ENCODE measurements at regions not wholly inside any gene's neighbourhood (a gene's known extent, or its start where the extent isn't known, plus 50 kb on each side); places are given as distances from the start of the nearest gene placed in this dataset.
"Not testable (repeated sequence)": the region's sequence is repeated elsewhere in the genome, so short reads cannot be mapped to it uniquely, and the experiment has no call there.

DNA sequence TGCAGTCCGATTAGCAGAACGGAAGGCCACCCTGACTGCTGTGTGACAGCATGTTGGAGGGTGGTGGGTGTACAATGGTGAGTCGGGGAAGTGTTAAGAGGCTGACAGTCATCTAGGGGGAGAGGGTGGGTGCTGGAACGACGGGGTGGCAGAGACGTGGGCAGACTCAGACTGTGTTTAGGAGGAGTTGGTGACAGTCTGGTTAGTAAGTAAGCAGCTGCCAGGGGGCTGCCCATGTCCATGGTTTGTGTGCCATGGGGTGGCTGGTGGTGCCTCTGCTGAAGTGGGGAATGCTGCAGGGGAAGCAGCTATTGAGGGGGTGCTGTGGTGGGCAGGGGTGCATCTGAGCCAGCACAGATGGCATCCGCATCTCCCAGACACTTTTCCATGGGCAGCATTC lies 51.3 kb upstream of the BOD1 start:
- DNase-seq (ENCODE audit: low read depth in 2 of 2): no peak

DNA sequence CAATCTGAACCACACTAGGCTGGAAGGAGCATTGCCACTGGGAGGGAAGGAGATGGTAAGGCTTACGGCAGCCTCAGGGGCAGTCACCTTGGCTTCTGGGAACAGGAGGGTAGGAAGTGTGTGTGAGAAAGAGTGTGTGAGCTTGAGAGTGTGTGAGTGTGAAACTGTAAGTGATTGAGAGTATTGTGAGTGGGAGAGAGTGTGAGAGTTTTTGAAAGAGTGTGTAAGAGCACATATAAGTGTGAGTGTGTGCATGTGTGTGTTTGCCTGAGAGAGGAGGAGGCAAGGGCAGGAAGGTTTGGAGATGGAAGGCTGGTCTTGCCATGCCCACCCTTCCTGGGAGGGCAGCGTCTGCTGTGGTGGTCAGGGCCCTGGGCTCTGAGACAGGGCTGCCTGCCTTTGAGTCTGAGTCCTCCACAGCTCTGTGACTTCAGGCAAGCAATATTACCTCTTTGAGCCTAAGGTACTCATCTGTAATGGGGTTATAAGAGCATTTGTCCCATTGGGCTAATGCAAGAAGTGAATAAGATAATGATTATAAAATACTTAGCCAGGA lies 51.9 kb upstream of the BOD1 start:
- DNase-seq (ENCODE audit: low read depth in 2 of 2): no peak

DNA sequence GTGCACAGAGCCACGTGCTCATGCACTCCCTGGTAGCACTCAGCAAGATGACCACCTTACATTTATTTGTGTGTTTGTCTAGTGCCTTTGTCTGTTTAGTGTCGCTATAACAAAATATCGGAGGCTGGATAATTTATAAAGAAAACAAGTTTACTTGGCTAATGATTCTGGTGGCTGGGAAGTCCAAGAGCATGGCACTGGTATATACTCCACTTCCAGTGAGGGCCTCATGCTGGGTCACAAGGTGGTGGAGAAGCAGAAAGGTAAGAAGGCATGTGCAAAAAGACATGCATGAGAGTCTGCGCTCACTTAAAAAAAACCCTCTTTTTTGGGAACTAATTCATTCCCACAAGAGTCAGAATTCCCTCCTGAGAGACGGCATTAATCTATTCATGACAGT lies 52.5 kb upstream of the BOD1 start:
- DNase-seq (ENCODE audit: low read depth in 2 of 2): no peak

DNA sequence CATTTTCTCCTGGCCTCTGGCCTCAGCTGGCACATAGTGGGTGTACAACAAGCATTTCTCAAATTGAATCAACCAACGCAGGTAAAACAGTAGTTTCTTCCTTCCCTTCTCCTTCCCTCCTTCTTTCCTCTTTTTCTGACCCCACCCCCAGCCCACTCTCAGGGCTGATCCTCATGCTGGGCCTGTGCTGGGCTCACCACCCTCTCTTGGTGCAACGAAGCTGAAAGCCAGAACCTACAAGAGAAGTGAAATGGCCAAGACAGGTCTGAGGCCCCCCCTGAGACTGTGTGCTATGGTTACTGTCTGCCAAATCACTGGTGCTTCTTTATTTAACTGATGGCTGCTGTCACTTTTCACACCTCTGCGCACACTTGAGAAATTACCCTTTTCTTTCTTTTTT lies 53.0 kb upstream of the BOD1 start:
- no peak for DNase-seq (ENCODE audit: low read depth in 2 of 2)

DNA sequence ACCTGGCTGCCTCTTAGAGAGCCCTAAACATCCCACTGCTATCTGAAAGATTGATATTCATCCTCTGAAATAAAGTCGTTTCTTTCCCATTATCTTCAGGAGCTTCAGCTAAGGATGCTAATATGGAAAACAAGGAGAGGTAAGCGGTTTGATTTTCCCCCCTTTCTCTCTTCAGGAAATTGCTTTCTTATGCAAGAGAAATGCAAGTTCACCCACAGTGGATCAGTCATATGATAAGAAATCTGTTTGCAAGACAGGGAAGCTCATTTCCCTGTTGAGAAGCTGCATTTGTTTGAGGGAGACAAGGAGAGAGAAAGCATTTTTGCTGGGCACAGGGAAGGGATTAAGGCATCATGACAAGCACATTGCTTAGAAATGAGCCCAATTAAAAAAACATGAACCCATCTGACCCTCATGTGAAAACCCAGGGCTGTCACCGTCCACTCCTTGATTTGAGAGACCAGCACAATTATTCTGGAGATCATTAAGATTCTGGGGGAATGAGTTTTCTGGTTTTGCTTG lies 53.7 kb upstream of the BOD1 start:
- peak in 1 of 2 donors; percentile 8 for DNase-seq (ENCODE audit: low read depth in 2 of 2)

DNA sequence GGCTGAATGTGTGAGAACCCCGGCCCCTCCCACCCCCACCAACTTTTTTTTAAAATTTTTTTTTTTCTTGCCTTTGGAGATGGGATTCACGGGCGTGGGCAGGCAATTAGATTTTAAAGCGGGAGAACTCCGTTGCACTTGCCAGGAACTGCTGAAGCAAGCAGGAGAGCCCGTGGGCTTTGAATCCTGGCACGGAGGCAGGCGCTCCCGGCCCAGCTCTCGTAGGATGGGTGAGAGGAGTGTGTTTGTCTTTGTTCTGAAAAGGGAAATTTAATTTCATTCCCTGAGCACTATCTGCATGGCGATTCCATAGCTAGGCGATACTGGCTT lies 54.3 kb upstream of the BOD1 start:
- no peak for DNase-seq (ENCODE audit: low read depth in 2 of 2)

DNA sequence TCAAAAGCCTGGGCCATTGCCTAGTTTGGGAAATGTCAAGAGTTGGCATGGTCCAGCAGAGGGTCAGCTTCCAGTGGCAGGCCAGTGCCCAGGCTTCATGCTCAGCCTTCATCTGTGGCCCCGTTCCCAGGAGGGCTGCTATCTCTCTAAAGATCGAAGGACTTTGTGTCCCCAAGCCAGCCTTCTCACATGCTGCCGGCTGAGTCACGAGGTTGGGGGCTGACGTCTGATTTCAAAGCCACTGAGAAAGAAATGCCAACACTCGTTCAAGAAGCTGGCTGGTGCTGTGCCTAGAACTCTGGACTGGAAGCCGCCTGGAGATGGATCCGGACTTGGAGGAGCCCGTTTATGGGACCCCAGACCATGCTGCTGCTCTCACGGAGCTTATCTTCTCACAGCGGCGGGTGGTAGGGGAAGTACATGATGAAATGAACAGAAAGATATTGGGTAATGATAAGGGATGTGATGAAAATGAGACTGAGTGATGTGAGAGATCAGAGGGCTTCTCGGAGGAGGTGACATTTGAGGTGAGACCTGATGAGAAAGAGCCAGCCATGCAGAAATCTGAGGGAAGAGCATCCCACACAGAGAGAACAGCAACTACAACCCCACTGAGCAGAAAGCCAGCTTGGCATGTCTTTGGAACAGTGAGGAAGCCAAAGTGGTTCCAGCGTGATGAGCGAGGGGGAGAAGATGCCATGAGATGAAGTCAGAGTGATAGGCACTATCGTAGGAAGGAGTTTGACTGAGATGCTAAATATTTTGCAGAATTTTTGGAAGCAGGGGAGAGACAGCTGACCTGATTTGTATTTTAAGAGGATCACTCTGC lies 54.9 kb upstream of the BOD1 start:
- no peak for DNase-seq (ENCODE audit: low read depth in 2 of 2)

DNA sequence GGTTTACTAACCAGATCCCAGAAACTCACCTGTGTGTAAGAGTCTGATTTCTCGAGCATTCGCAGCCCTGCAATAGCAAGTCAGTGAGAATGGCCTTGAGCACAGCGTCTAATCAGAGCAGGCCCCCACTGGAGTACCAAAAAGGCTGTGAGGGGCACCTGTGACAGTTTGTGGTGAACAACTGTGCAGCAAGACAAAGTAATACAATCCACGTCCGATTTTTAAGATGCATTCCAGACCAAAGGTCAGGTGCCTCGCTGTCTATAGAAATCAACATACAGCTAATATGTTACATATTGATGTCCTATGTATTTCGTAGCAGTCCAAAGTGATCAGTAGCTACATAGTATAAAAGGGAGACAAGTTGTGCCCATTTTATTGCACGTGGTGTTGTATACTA lies 55.7 kb upstream of the BOD1 start:
- DNase-seq (ENCODE audit: low read depth in 2 of 2): no peak

DNA sequence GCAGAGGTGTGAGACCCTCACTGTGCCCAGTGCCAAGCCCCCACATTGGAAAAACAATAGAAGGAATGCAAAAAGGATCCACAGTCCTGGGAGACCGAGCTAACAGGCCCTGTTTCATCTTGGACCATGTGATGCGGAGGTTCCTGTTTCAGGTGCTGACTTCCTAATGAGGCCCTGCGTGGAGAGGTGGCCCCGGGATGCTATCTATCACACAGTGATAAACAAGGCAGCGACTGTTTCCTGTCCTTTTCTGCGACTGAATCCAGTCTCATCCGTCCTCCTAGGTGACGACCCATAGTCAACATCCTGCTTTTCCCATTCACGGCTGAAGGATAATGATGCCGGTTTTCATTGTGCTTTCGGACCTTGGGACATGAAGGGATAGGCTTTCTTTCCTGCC lies 56.4 kb upstream of the BOD1 start:
- DNase-seq (ENCODE audit: low read depth in 2 of 2): no peak

DNA sequence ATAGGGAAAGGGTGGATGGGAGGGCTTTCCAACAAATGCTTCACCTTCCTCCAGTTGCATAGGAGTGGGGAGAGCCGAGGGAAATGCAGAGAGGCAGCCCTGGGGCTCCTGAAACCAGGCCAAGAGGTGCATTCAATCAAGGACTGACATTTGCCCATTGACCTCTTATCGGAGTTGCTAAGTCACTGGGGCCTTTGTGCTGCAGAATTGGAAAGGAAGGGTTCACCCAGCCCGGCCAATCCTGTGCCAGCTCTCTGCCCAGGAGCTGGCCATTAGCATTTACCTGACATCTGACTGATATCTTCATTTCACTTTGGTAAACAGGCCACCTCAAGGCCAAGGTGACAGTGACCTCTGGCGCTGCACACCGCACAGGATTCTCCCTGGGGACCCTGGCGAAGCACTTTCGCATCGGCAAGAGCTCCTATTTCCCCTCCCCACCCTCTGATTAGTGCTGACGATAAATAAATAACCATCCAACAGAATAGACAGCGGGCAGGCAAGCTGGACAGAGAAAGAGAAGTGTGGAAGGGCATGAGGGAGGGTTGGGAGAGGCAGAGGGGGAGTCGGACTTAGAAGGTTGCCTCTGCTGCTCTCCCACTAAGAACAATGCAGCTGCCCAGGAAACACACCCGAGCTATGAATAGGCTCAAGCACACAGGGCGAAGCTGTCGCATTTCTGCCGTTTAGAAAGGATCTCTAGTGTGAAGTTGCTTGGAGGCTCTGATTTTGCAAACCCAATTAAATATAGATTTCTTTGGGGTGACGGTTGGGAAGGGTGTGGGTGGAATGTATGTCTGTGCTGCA lies 57.0 kb upstream of the BOD1 start:
- no peak for DNase-seq (ENCODE audit: low read depth in 2 of 2)

DNA sequence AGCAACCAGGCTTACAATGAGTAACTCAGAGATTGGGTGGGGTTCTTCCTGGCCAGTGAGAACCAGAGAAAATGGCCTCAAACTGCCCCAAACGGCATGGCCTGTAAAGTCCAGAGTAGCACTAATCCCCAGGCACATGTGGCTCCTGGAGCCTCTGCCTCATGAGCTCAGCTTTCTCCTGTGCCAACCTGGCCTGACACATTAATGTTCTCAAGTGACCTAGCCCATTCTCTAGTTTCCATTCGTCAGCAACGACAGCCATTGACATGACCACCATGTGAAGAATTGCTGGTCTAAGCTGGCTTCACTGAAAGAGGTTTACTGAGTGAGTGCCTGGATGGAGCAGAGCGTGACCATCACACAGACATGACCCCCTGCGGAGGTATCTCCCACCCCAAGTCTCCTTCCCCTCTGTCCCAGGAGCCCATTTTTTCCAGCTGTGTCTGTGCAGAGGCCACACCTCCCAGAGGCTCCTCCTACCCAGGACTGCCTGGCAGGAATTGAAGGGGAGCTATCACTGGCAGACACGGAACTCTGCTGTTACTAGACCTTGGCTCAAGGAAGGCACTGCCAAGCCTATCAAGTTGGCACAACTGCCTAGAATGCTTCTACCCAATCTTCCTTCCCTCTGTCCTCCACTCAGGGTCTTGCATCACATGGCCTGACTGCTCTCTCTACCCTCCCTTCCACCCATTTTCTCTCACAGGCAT lies 59.0 kb upstream of the BOD1 start:
- no peak for DNase-seq (ENCODE audit: low read depth in 2 of 2)

DNA sequence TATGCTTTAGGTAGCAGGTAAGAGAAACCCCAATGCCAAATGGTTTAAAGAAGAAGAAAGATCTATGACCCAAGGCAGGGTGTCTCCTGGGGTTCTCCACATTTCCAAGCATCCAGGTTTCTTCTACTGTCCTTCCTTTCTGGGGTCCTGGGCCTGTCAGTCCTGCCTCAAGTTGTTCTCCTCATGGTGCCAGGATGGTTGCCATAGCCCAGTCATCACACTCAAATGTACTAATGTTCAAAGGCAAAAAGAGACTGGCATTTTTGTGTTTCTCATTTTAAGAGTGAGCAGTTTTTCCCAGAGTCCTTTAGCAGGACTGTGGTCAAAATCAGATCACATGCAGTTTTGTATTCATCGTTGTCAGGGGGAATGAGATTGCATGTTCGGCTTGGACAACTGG lies 59.9 kb upstream of the BOD1 start:
- no peak for DNase-seq (ENCODE audit: low read depth in 2 of 2)

DNA sequence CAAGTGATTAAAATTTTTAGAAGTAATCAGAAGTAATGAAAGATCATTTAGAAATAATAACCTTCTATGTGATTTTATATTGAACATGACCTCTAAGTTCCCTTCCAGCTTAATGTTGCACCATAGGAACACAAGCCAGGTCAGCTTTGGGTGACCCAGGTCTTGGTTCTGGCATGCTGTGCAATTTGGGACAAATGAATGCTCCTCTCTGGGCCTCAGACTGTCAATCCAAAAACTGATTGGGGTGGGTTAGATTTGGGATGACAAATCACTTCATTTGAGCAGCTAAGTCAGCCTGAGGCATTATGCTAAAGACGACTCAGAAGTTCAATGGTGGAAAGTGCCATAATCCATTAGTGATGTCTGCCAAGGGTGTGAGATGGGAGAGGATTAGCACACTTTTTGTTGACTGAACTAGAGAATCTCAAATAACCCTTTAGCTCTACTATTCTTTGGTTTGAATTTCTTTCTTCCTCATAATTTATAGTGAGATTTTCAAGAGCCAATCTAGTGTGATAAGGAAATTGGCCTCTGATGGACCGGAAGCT lies 60.7 kb upstream of the BOD1 start:
- DNase-seq (ENCODE audit: low read depth in 2 of 2): no peak

DNA sequence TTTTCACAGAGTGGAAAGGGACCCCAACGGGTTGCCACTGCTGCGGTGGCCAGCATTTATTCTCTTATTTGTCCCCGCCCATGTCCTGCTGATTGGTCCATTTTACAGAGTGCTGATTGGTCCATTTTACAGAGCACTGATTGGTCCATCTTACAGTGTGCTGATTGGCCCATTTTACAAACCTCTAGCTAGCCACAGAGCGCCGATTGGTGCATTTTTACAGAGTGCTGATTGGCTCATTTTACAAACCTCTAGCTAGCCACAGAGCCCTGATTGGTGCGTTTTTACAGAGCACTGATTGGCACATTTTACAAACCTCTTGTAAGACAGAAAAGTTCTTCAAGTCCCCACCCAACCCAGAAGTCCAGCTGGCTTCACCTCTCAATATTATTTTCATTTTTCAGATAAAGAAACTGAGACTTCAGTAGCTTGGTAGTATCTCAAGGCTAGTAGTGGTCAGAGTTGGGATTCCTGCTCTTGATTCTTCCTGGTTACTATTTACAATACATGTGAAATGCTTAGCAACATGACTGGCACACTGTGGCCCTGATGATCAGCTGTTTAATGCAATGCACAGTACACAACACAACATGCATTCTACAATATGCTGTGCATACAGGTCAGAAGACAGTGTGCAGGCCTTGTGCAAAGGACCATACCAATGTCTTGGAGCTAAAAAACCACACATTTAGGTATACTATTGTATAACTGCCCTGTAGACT lies 63.6 kb upstream of the BOD1 start:
- DNase-seq (ENCODE audit: low read depth in 2 of 2): no peak

DNA sequence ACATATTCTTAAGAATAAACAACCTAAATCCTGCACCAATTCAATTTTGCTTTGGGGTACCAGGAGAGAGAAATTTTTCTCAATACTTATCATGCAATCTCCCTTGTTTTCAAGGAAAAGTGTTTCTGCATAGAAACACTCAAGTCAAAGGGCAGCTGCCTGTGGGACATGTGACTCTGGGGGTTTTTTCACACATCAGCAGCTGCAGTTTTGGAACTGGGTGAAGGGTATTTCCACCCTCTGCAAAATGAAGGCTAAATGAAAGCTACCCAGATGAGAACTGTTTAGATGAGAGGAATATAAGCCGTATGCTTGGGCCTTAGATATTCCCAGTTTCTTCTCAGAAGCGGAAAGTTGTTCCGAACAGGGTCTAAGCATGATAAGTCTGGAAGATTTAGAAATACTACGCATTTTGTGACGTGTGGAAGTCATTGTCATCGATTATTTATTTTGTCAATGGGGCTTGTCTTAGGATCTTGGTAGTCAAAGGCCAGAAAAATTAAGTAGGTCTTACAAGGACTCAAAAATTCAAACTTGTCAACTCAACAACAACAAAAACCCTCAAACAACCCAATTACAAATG lies 64.3 kb upstream of the BOD1 start:
- no peak for DNase-seq (ENCODE audit: low read depth in 2 of 2)

DNA sequence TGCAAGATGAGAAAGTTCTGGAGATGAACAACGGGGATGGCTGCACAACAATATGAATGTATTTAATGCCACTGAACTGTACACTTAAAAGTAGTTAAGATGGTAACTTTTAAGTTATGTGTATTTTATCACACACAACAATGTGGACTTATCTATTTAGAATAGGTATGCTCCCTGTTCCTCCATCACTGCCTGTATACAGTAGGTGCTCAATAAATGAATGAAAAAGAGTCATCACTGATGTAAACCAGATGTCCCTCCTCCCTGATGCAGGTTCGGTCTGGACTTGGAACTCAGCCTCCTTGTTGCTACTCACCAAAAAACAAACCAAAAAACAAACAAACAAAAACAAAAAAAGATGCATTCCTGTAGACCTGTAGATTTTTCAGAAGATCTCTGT lies 65.9 kb upstream of the BOD1 start:
- no peak for DNase-seq (ENCODE audit: low read depth in 2 of 2)

DNA sequence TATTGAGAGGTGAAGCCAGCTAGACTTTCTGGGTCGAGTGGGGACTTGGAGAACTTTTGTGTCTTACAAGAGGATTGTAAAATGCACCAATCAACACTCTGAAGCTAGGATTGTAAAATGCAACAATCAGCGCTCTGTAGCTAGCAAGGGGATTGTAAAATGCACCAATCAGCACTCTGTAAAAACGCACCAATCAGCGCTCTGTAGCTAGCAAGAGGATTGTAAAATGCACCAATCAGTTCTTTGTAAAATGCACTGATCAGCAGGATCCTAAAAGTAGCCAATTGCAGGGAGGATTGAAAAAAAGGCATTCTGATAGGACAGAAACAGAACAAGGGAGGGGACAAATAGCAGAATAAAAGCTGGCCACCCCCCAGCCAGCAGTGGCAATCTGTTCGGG lies 68.1 kb upstream of the BOD1 start:
- DNase-seq (ENCODE audit: low read depth in 2 of 2): not testable (repeated sequence)

DNA sequence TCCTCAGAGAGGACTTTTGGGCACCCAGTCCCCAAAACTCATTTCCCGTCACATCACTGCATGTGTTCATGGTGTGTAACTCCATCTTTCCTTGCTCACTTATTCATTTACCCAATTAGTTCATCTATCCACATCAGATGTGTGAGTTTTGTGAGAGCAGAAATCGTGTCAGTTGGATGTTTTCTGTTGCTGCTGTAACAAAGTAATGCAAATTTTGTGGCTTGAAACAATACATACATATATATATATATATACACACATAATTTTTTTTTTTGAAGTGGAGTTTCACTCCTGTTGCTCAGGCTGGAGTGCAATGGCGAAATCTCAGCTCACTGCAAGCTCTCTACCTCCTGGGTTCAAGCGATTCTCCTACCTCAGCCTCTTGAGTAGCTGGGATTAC lies 70.5 kb upstream of the BOD1 start:
- no peak for DNase-seq (ENCODE audit: low read depth in 2 of 2)

DNA sequence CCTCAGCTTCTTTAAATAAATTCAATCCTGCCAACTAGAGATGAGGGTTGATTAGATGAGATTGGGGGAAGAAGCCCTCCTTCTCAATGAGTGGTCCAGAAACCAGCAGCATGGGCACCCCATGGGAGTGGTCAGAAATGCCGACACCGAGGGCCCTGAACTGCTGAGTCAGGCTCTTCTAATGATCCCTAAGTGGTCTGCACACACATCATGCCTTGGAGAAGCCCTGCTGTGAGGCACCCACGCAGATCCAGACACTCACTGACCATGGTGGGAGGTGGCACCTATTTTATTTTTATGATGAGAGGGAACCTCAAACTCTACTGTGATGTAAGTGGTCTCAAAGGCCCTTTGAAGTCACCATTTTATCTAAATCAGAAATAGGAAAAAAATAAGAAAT lies 72.3 kb upstream of the BOD1 start:
- DNase-seq (ENCODE audit: low read depth in 2 of 2): no peak

DNA sequence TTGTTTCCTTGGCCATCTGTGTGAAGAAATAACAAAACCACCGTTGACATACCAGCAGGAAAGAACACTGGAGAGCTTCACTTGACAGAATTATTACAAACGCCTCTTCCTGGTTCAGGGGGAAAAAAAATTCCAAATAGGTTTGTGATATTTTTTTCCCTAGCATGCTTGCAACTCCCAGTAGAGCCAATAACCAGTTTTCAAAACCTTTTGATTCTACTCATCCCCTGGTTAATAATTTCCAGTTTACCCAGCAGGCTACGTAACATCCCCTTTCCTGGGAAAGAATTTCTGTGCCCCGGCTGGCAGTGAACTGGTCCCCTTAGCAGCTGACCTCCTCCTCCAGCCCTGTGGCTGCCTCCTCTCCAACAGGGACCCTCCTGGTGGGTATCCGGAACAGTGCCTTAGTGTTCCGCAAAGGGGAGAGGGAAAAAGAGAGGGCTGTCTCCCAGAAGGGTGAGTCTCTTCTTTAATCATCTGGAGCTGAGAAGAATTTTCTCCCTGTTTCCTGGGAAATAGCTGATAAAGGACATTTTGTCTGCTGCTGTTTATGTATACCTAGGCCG lies 72.8 kb upstream of the BOD1 start:
- peak; percentile 30 to 69 for DNase-seq (ENCODE audit: low read depth in 2 of 2)

Data from dermis microvascular lymphatic vessel endothelial cell (primary cell).